Esophagus squamous epithelium (tissue), 4 donors: ENCODE measurements at regions not wholly inside any gene's neighbourhood (a gene's known extent, or its start where the extent isn't known, plus 50 kb on each side); places are given as distances from the start of the nearest gene placed in this dataset.

Experiments used
- POLR2A ChIP-seq, 4 donors: fragments of 450-650 bp; IDR thresholded peaks; one replicate each; pipeline ENCODE4 v1.6.1; 2017; ENCODE audit warnings: antibody characterized with exemption in 4 of 4, mild to moderate bottlenecking in 4 of 4, moderate library complexity in 3 of 4
- TF ChIP-seq, protein P1 (sequence below), 6 experiments: fragments of 450-650 bp in 4 of 6; fragments of 200-600 bp in 2 of 6; sonication (generic) in 2 of 6; IDR thresholded peaks; one replicate each; pipeline ENCODE4 v1.5.1; 2016 to 2019; ENCODE audit warnings: antibody characterized with exemption in 6 of 6, mild to moderate bottlenecking in 4 of 6, moderate library complexity in 4 of 6

DNA sequence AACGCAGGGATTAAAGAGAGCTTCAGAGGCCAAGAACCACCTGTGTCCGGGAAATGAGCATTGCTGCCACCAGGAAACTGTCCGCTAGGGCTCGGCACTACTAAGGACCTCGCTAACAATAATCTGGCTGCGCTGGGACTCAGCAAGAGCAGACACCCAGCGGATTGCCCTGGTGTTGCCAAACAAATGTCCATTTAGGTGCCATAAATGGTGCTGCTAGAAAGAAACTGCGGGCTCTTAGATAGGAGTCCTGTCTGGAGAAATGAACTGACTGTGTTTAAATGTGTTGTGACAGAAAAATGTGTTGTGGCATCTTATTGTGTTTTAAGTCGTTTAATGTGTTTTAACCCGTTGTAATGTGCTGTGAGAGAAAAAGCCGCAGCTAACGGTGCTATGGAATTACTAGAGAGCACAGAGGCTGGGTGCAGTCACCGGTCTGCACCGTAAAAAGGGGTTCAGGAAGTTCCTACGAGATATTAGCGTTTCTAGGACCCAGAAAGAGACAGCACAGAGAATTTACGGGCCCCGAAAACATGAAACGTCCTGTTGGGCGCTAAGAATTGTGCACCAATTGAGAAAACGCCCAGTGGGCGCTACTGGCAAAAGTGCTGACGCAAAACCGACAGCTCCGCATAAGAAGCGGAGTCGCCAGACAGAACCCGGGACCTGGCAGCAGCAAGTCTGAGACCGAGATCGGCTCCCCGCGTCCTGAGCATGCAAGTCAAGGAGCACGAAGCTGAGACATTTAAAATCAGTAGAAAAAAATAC lies 90.6 kb downstream of the ANXA2R start:
- TF ChIP-seq, protein P1, sequence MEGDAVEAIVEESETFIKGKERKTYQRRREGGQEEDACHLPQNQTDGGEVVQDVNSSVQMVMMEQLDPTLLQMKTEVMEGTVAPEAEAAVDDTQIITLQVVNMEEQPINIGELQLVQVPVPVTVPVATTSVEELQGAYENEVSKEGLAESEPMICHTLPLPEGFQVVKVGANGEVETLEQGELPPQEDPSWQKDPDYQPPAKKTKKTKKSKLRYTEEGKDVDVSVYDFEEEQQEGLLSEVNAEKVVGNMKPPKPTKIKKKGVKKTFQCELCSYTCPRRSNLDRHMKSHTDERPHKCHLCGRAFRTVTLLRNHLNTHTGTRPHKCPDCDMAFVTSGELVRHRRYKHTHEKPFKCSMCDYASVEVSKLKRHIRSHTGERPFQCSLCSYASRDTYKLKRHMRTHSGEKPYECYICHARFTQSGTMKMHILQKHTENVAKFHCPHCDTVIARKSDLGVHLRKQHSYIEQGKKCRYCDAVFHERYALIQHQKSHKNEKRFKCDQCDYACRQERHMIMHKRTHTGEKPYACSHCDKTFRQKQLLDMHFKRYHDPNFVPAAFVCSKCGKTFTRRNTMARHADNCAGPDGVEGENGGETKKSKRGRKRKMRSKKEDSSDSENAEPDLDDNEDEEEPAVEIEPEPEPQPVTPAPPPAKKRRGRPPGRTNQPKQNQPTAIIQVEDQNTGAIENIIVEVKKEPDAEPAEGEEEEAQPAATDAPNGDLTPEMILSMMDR (IDR thresholded peaks at IDR 0.05) = peak in 5 of 6 experiments; percentile 29 to 68 (median 42)
- TF ChIP-seq POLR2A (IDR thresholded peaks at IDR 0.05) = peak in 1 of 4 donors; percentile 28
